ENCODE measurements at regions not wholly inside any gene's neighbourhood (a gene's known extent, or its start where the extent isn't known, plus 50 kb on each side); places are given as distances from the start of the nearest gene placed in this dataset.

- peaks cover 12% of the 10 kb centered on the region; the same call in 1 of the 2 replicates for H3K4me1 ChIP-seq (ENCODE audit: insufficient read depth, low read length)
- H3K9me3 ChIP-seq (ENCODE audit: insufficient read depth, low read depth, low read length), result peaks cover 3% of the 10 kb centered on the region; the same call in 1 of the 2 replicates
- no peaks in the 10 kb centered on the region for H3K27me3 ChIP-seq (ENCODE audit: insufficient read depth, low read length)
Measured at GRCh38 chr1:228919914-228920313, 184.6 kb downstream of the RHOU start.

GRCh38 chr1:228920831-228921230 is 185.6 kb downstream of the RHOU start:
- Histone ChIP-seq H3K9me3 (ENCODE audit: insufficient read depth, low read depth, low read length) (peaks cover 3% of the 10 kb centered on the region; the same call in 1 of the 2 replicates), H3K4me3 (ENCODE audit: low read length) (no peak overlapping the region), H3K27ac (ENCODE audit: low read length) (no peak overlapping the region), H3K36me3 (ENCODE audit: insufficient read depth, low read depth, low read length) (no peaks in the 10 kb centered on the region), H3K9ac (ENCODE audit: low read depth, low read length) (no peak overlapping the region), H3K27me3 (ENCODE audit: insufficient read depth, low read length) (no peaks in the 10 kb centered on the region), H3K4me1 (ENCODE audit: insufficient read depth, low read length) (peaks cover 12% of the 10 kb centered on the region; the same call in 1 of the 2 replicates)

More at GRCh38 chr1:228919914-228920313, 184.6 kb downstream of the RHOU start:
- Histone ChIP-seq H3K27ac (ENCODE audit: low read length) (no peak overlapping the region), H3K36me3 (ENCODE audit: insufficient read depth, low read depth, low read length) (no peaks in the 10 kb centered on the region), H3K4me3 (ENCODE audit: low read length) (no peak overlapping the region), H3K9ac (ENCODE audit: low read depth, low read length) (no peak overlapping the region)

- Histone ChIP-seq H3K4me1 (ENCODE audit: insufficient read depth, low read length) (peaks cover 12% of the 10 kb centered on the region; the same call in 1 of the 2 replicates), H3K27me3 (ENCODE audit: insufficient read depth, low read length) (no peaks in the 10 kb centered on the region), H3K36me3 (ENCODE audit: insufficient read depth, low read depth, low read length) (no peaks in the 10 kb centered on the region), H3K27ac (ENCODE audit: low read length) (no peak overlapping the region), H3K9ac (ENCODE audit: low read depth, low read length) (no peak overlapping the region), H3K9me3 (ENCODE audit: insufficient read depth, low read depth, low read length) (no peaks in the 10 kb centered on the region; the same call in 1 of the 2 replicates), H3K4me3 (ENCODE audit: low read length) (no peak overlapping the region)
Measured at GRCh38 chr1:228921481-228921880, 186.2 kb downstream of the RHOU start.

- no peaks in the 10 kb centered on the region for H3K9me3 ChIP-seq (ENCODE audit: insufficient read depth, low read depth, low read length)
- H3K27ac ChIP-seq (ENCODE audit: low read length), result no peak overlapping the region
- H3K4me3 ChIP-seq (ENCODE audit: low read length), result no peak overlapping the region
- H3K9ac ChIP-seq (ENCODE audit: low read depth, low read length), result no peak overlapping the region
- peaks cover 12% of the 10 kb centered on the region; the same call in 1 of the 2 replicates for H3K4me1 ChIP-seq (ENCODE audit: insufficient read depth, low read length)
- no peaks in the 10 kb centered on the region for H3K27me3 ChIP-seq (ENCODE audit: insufficient read depth, low read length)
- no peaks in the 10 kb centered on the region for H3K36me3 ChIP-seq (ENCODE audit: insufficient read depth, low read depth, low read length)
Measured at GRCh38 chr1:228922722-228923376, 187.6 kb downstream of the RHOU start.

GRCh38 chr1:228923973-228924686 is 188.9 kb downstream of the RHOU start:
- Histone ChIP-seq H3K27ac (ENCODE audit: low read length) (no peak overlapping the region), H3K36me3 (ENCODE audit: insufficient read depth, low read depth, low read length) (no peaks in the 10 kb centered on the region), H3K4me1 (ENCODE audit: insufficient read depth, low read length) (peaks cover 4% of the 10 kb centered on the region; the same call in 1 of the 2 replicates), H3K9me3 (ENCODE audit: insufficient read depth, low read depth, low read length) (peaks cover 1% of the 10 kb centered on the region; the same call in 1 of the 2 replicates), H3K4me3 (ENCODE audit: low read length) (no peak overlapping the region), H3K9ac (ENCODE audit: low read depth, low read length) (no peak overlapping the region), H3K27me3 (ENCODE audit: insufficient read depth, low read length) (no peaks in the 10 kb centered on the region)

GRCh38 chr1:228925691-228926090 is 190.4 kb downstream of the RHOU start:
- no peaks in the 10 kb centered on the region for H3K36me3 ChIP-seq (ENCODE audit: insufficient read depth, low read depth, low read length)
- H3K4me1 ChIP-seq (ENCODE audit: insufficient read depth, low read length), result peaks cover 3% of the 10 kb centered on the region; the same call in 1 of the 2 replicates
- H3K4me3 ChIP-seq (ENCODE audit: low read length), result no peak overlapping the region
- peaks cover 5% of the 10 kb centered on the region; the same call in 1 of the 2 replicates for H3K9me3 ChIP-seq (ENCODE audit: insufficient read depth, low read depth, low read length)
- no peaks in the 10 kb centered on the region for H3K27me3 ChIP-seq (ENCODE audit: insufficient read depth, low read length)
- H3K27ac ChIP-seq (ENCODE audit: low read length), result no peak overlapping the region
- H3K9ac ChIP-seq (ENCODE audit: low read depth, low read length), result no peak overlapping the region

- Histone ChIP-seq H3K4me1 (ENCODE audit: insufficient read depth, low read length) (no peaks in the 10 kb centered on the region), H3K36me3 (ENCODE audit: insufficient read depth, low read depth, low read length) (no peaks in the 10 kb centered on the region)
Measured at GRCh38 chr1:228927421-228927820, 192.1 kb downstream of the RHOU start.

GRCh38 chr1:228927946-228928898 is 192.9 kb downstream of the RHOU start:
- Histone ChIP-seq H3K27me3 (ENCODE audit: insufficient read depth, low read length) (no peaks in the 10 kb centered on the region), H3K4me3 (ENCODE audit: low read length) (no peak overlapping the region), H3K9me3 (ENCODE audit: insufficient read depth, low read depth, low read length) (peaks cover 5% of the 10 kb centered on the region; the same call in 1 of the 2 replicates), H3K27ac (ENCODE audit: low read length) (no peak overlapping the region), H3K4me1 (ENCODE audit: insufficient read depth, low read length) (no peaks in the 10 kb centered on the region), H3K9ac (ENCODE audit: low read depth, low read length) (no peak overlapping the region), H3K36me3 (ENCODE audit: insufficient read depth, low read depth, low read length) (no peaks in the 10 kb centered on the region)

More at GRCh38 chr1:228927421-228927820, 192.1 kb downstream of the RHOU start:
- no peaks in the 10 kb centered on the region for H3K27me3 ChIP-seq (ENCODE audit: insufficient read depth, low read length)
- no peak overlapping the region for H3K27ac ChIP-seq (ENCODE audit: low read length)
- peaks cover 5% of the 10 kb centered on the region; the same call in 1 of the 2 replicates for H3K9me3 ChIP-seq (ENCODE audit: insufficient read depth, low read depth, low read length)
- H3K4me3 ChIP-seq (ENCODE audit: low read length), result no peak overlapping the region
- no peak overlapping the region for H3K9ac ChIP-seq (ENCODE audit: low read depth, low read length)

- Histone ChIP-seq H3K27ac (ENCODE audit: low read length) (no peak overlapping the region), H3K9ac (ENCODE audit: low read depth, low read length) (no peak overlapping the region), H3K9me3 (ENCODE audit: insufficient read depth, low read depth, low read length) (peaks cover 5% of the 10 kb centered on the region; the same call in 1 of the 2 replicates), H3K36me3 (ENCODE audit: insufficient read depth, low read depth, low read length) (no peaks in the 10 kb centered on the region), H3K4me1 (ENCODE audit: insufficient read depth, low read length) (no peaks in the 10 kb centered on the region), H3K27me3 (ENCODE audit: insufficient read depth, low read length) (no peaks in the 10 kb centered on the region), H3K4me3 (ENCODE audit: low read length) (no peak overlapping the region)
Measured at GRCh38 chr1:228929476-228930027, 194.3 kb downstream of the RHOU start.

GRCh38 chr1:228930479-228930957 is 195.2 kb downstream of the RHOU start:
- no peaks in the 10 kb centered on the region for H3K4me1 ChIP-seq (ENCODE audit: insufficient read depth, low read length)
- no peak overlapping the region for H3K4me3 ChIP-seq (ENCODE audit: low read length)
- no peak overlapping the region for H3K9ac ChIP-seq (ENCODE audit: low read depth, low read length)
- peaks cover 5% of the 10 kb centered on the region; the same call in 1 of the 2 replicates for H3K9me3 ChIP-seq (ENCODE audit: insufficient read depth, low read depth, low read length)
- no peaks in the 10 kb centered on the region for H3K36me3 ChIP-seq (ENCODE audit: insufficient read depth, low read depth, low read length)
- H3K27me3 ChIP-seq (ENCODE audit: insufficient read depth, low read length), result no peaks in the 10 kb centered on the region
- H3K27ac ChIP-seq (ENCODE audit: low read length), result no peak overlapping the region

GRCh38 chr1:228933753-228934152 is 198.5 kb downstream of the RHOU start:
- no peak overlapping the region for H3K27ac ChIP-seq (ENCODE audit: low read length)

More at GRCh38 chr1:228933753-228934152, 198.5 kb downstream of the RHOU start:
- H3K27me3 ChIP-seq (ENCODE audit: insufficient read depth, low read length), result no peaks in the 10 kb centered on the region
- no peaks in the 10 kb centered on the region for H3K36me3 ChIP-seq (ENCODE audit: insufficient read depth, low read depth, low read length)
- no peak overlapping the region for H3K4me3 ChIP-seq (ENCODE audit: low read length)
- H3K4me1 ChIP-seq (ENCODE audit: insufficient read depth, low read length), result peaks cover 12% of the 10 kb centered on the region
- no peak overlapping the region for H3K9ac ChIP-seq (ENCODE audit: low read depth, low read length)
- peaks cover 5% of the 10 kb centered on the region; the same call in 1 of the 2 replicates for H3K9me3 ChIP-seq (ENCODE audit: insufficient read depth, low read depth, low read length)
